Esophagus squamous epithelium (tissue), 4 donors: ENCODE measurements at regions not wholly inside any gene's neighbourhood (a gene's known extent, or its start where the extent isn't known, plus 50 kb on each side); places are given as distances from the start of the nearest gene placed in this dataset.

ENCODE experiments used
- CTCF ChIP-seq, 6 experiments: fragments of 450-650 bp in 4 of 6; fragments of 200-600 bp in 2 of 6; sonication (generic) in 2 of 6; IDR thresholded peaks; one replicate each; pipeline ENCODE4 v1.5.1; 2016 to 2019; ENCODE audit warnings: antibody characterized with exemption in 6 of 6, mild to moderate bottlenecking in 4 of 6, moderate library complexity in 4 of 6
- POLR2A ChIP-seq, 4 donors: fragments of 450-650 bp; IDR thresholded peaks; one replicate each; pipeline ENCODE4 v1.6.1; 2017; ENCODE audit warnings: antibody characterized with exemption in 4 of 4, mild to moderate bottlenecking in 4 of 4, moderate library complexity in 3 of 4

GRCh38 chrX:33333271-33333670 is 121.9 kb upstream of the DMD start:
- no peak for TF ChIP-seq CTCF (IDR thresholded peaks at IDR 0.05)
- no peak for TF ChIP-seq POLR2A (IDR thresholded peaks at IDR 0.05)
